Mammary epithelial cell (primary cell): ENCODE measurements at regions not wholly inside any gene's neighbourhood (a gene's known extent, or its start where the extent isn't known, plus 50 kb on each side); places are given as distances from the start of the nearest gene placed in this dataset.

ENCODE experiments used
- CTCF ChIP-seq, 2 donors: IDR thresholded peaks in 1 of 2; conservative IDR thresholded peaks in 1 of 2; 2 replicates each; pipeline ENCODE4 v1.5.1; 2011 to 2012; ENCODE audit warnings: inconsistent platforms in 2 of 2, low read length in 2 of 2, mild to moderate bottlenecking in 2 of 2, control low read depth in 1 of 2, low read depth in 1 of 2; ENCODE audit not compliant: insufficient read depth in 1 of 2; ENCODE audit errors: extremely low read depth in 1 of 2
- EZH2 ChIP-seq: IDR thresholded peaks from 2 replicates; pipeline ENCODE4 v1.6.1; 2012; ENCODE audit warnings: low read length, inconsistent platforms, borderline replicate concordance

- no peak for TF ChIP-seq EZH2
- no peak for TF ChIP-seq CTCF (conservative IDR thresholded peaks at IDR 0.05 in 1 of 2, IDR thresholded peaks at IDR 0.05 in 1 of 2; ENCODE audit: extremely low read depth in 1 of 2, insufficient read depth in 1 of 2, low read depth in 1 of 2, low read length in 2 of 2)
Measured at GRCh38 chr13:70662231-70662940, 554.1 kb upstream of the KLHL1 start.
